WTC11 (cell line): ENCODE measurements at regions not wholly inside any gene's neighbourhood (a gene's known extent, or its start where the extent isn't known, plus 50 kb on each side); places are given as distances from the start of the nearest gene placed in this dataset.
A peak's percentile ranks its signal among the peaks of the same experiment; 100 is the strongest.

Source experiments
- ATAC-seq: fragments of 200-7000 bp; cut with Tn5 transposase; 2 replicates; pipeline ENCODE4 v1.10.0; 2021; ENCODE audit warnings: mild to moderate bottlenecking, moderate library complexity
- CTCF ChIA-PET: fragments of 300-600 bp; sonication (Branson Sonifier 250); formaldehyde crosslinking; loops from one replicate; lab custom pipeline; 2021; ENCODE audit warnings: antibody characterized with exemption; lab: Charles Lee
- POLR2A ChIA-PET: fragments of 350-600 bp; sonication (Branson Sonifier 250); formaldehyde crosslinking; loops from one replicate; lab custom pipeline; 2021; ENCODE audit warnings: antibody characterized with exemption; lab: Charles Lee
- DNase-seq: peaks from one replicate; pipeline ENCODE4 v3.0.0; 2021; ENCODE audit warnings: low spot score
- H3K27ac Mint-ChIP-seq: 2 replicates; pipeline ENCODE4 v1.8.0; 2021; ENCODE audit warnings: mixed read lengths
- H3K27me3 Mint-ChIP-seq: 2 replicates; pipeline ENCODE4 v1.8.0; 2021; ENCODE audit warnings: low read depth, mild to moderate bottlenecking, moderate library complexity, mixed read lengths
- H3K36me3 Mint-ChIP-seq: 2 replicates; pipeline ENCODE4 v1.8.0; 2021; ENCODE audit warnings: mixed read lengths
- H3K4me1 Mint-ChIP-seq: 2 replicates; pipeline ENCODE4 v1.8.0; 2022; ENCODE audit warnings: mixed read lengths
- H3K4me3 Mint-ChIP-seq: 2 replicates; pipeline ENCODE4 v1.8.0; 2021; ENCODE audit warnings: mild to moderate bottlenecking, moderate library complexity, mixed read lengths
- H3K9me3 Mint-ChIP-seq: 2 replicates; pipeline ENCODE4 v1.8.0; 2021; ENCODE audit warnings: mixed read lengths
- ATF1 ChIP-seq: sonication (generic); formaldehyde crosslinking; IDR thresholded peaks from 2 replicates; pipeline ENCODE4 v1.8.1; 2023; ENCODE audit warnings: mild to moderate bottlenecking, moderate library complexity, missing genetic modification reagents
- CTCF ChIP-seq: fragments of 200-600 bp; IDR thresholded peaks from 2 replicates; pipeline ENCODE4 v1.8.0; 2022; ENCODE audit warnings: antibody characterized with exemption
- E2F5 ChIP-seq: sonication (generic); formaldehyde crosslinking; IDR thresholded peaks from 2 replicates; pipeline ENCODE4 v1.8.1; 2022; ENCODE audit warnings: mild to moderate bottlenecking, moderate library complexity, missing genetic modification reagents
- ELF4 ChIP-seq: sonication (generic); formaldehyde crosslinking; IDR thresholded peaks from 2 replicates; pipeline ENCODE4 v1.8.1; 2022; ENCODE audit warnings: low read depth, mild to moderate bottlenecking, moderate library complexity, missing genetic modification reagents
- FOXJ3 ChIP-seq: sonication (generic); formaldehyde crosslinking; IDR thresholded peaks from 2 replicates; pipeline ENCODE4 v1.9.0; 2021; ENCODE audit warnings: missing genetic modification reagents, mild to moderate bottlenecking, borderline replicate concordance
- IRF2 ChIP-seq: sonication (generic); formaldehyde crosslinking; IDR thresholded peaks from 2 replicates; pipeline ENCODE4 v1.8.0; 2022; ENCODE audit warnings: low read depth, missing genetic modification reagents, borderline replicate concordance
- MLX ChIP-seq: sonication (generic); formaldehyde crosslinking; IDR thresholded peaks from 2 replicates; pipeline ENCODE4 v1.8.1; 2023; ENCODE audit warnings: mild to moderate bottlenecking, missing genetic modification reagents, moderate library complexity
- NR2C2 ChIP-seq: sonication (generic); formaldehyde crosslinking; IDR thresholded peaks from 2 replicates; pipeline ENCODE4 v1.8.0; 2022; ENCODE audit warnings: mild to moderate bottlenecking, missing genetic modification reagents
- PRDM15 ChIP-seq: sonication (generic); formaldehyde crosslinking; IDR thresholded peaks from 2 replicates; pipeline ENCODE4 v1.8.0; 2022; ENCODE audit warnings: missing genetic modification reagents
- STAT6 ChIP-seq: sonication (generic); formaldehyde crosslinking; conservative IDR thresholded peaks from 2 replicates; pipeline ENCODE4 v1.8.1; 2023; ENCODE audit warnings: mild to moderate bottlenecking, low read depth, missing genetic modification reagents, moderate library complexity
- TCF7 ChIP-seq: sonication (generic); formaldehyde crosslinking; IDR thresholded peaks from 2 replicates; pipeline ENCODE4 v1.8.0; 2022; ENCODE audit warnings: mild to moderate bottlenecking, low read depth, missing genetic modification reagents, moderate library complexity
- TEAD1 ChIP-seq: sonication (generic); formaldehyde crosslinking; IDR thresholded peaks from 2 replicates; pipeline ENCODE4 v1.8.0; 2022; ENCODE audit warnings: mild to moderate bottlenecking, missing genetic modification reagents
- ZNF423 ChIP-seq: fragments of 250-450 bp; sonication (Bioruptor Pico); IDR thresholded peaks from 2 replicates; pipeline ENCODE4 v2.1.2; 2022; ENCODE audit warnings: mild to moderate bottlenecking, moderate library complexity

DNA sequence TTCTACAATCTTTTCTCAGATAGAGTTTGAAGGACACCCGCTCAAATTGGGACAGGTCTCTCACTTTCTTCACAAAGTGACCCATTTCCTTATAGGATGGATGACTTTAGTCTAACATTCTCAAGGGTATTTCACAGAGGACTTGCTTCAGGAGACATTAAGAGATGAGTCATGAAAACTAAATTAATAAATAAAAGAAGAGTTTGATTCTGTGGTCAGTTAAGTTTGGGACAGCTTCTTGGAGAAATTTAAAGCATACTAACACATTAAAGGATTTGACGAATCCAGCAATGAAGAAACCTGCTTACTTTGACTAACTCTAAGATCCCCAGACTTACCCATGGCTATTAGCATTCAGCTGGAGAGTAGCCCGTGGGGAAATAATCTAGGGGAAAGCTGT lies 95.6 kb upstream of the RAB3GAP2 start (continued):
- TF ChIP-seq E2F5 (no peak), ELF4 (no peak), FOXJ3 (no peak)

- no peak overlapping the region for H3K4me3 Mint-ChIP-seq
- POLR2A ChIA-PET: interaction anchor here (0.6 kb wide), 1 partner anchor 41 kb away, joined by 6 read pairs; no protein-coding TSS in a partner anchor
- 0 out of 2 replicates have a peak, but pooled peaks cover 3% of the 10 kb centered on the region for H3K36me3 Mint-ChIP-seq
- H3K27me3 Mint-ChIP-seq: no peaks in the 10 kb centered on the region; the same call in 1 of the 2 replicates
- no peak overlapping the region for H3K27ac Mint-ChIP-seq
- CTCF ChIA-PET: no interaction called here
- DNase-seq (no peak), ATAC-seq (no peak)
- peaks cover 15% of the 10 kb centered on the region for H3K9me3 Mint-ChIP-seq
- H3K4me1 Mint-ChIP-seq: peaks cover 63% of the 10 kb centered on the region
- TF ChIP-seq NR2C2 (CRISPR knock-in tag) (no peak), PRDM15 (CRISPR knock-in tag) (0 out of 2 replicates have a peak, but pooled peaks have one; percentile 15)
- TF ChIP-seq, all 79 proteins: peak for 1
Observed at GRCh38 chr1:220366269-220366668, 94.0 kb upstream of the RAB3GAP2 start.

- peaks cover 20% of the 10 kb centered on the region for H3K9me3 Mint-ChIP-seq
- POLR2A ChIA-PET: no interaction called here
- DNase-seq (no peak), ATAC-seq (peak; percentile 69)
- H3K27ac Mint-ChIP-seq: no peak overlapping the region
- H3K4me1 Mint-ChIP-seq: peaks cover 37% of the 10 kb centered on the region
- 0 out of 2 replicates have a peak, but pooled peaks cover 3% of the 10 kb centered on the region for H3K36me3 Mint-ChIP-seq
- CTCF ChIA-PET: interaction anchor here (0.7 to 1.1 kb wide), 2 partner anchors 67 to 73 kb away, joined by 3 read pairs; no protein-coding TSS in a partner anchor
- TF ChIP-seq TEAD1 (CRISPR knock-in tag): no peak
- TF ChIP-seq STAT6 (CRISPR knock-in tag): no peak
- no peak for TF ChIP-seq MLX (CRISPR knock-in tag)
- no peak for TF ChIP-seq ZNF423 (CRISPR knock-in tag)
- no peak for TF ChIP-seq IRF2 (CRISPR knock-in tag)
- TF ChIP-seq PRDM15 (CRISPR knock-in tag): no peak
- TF ChIP-seq TCF7 (CRISPR knock-in tag): no peak
- TF ChIP-seq ATF1: no peak
- TF ChIP-seq CTCF: no peak
- no peak overlapping the region for H3K4me3 Mint-ChIP-seq
- H3K27me3 Mint-ChIP-seq: no peaks in the 10 kb centered on the region; the same call in 1 of the 2 replicates
Observed at GRCh38 chr1:220363196-220363837, 91.1 kb upstream of the RAB3GAP2 start.
